H1 (cell line): ENCODE measurements at regions not wholly inside any gene's neighbourhood (a gene's known extent, or its start where the extent isn't known, plus 50 kb on each side); places are given as distances from the start of the nearest gene placed in this dataset.

ENCODE experiments used
- TF ChIP-seq, protein P1 (sequence below): fragments of 300-600 bp; sonication (generic); IDR thresholded peaks from 2 replicates; pipeline ENCODE4 v1.7.1; 2012; ENCODE audit warnings: low read length, moderate library complexity, mild to moderate bottlenecking, inconsistent platforms; ENCODE audit not compliant: insufficient replicate concordance

DNA sequence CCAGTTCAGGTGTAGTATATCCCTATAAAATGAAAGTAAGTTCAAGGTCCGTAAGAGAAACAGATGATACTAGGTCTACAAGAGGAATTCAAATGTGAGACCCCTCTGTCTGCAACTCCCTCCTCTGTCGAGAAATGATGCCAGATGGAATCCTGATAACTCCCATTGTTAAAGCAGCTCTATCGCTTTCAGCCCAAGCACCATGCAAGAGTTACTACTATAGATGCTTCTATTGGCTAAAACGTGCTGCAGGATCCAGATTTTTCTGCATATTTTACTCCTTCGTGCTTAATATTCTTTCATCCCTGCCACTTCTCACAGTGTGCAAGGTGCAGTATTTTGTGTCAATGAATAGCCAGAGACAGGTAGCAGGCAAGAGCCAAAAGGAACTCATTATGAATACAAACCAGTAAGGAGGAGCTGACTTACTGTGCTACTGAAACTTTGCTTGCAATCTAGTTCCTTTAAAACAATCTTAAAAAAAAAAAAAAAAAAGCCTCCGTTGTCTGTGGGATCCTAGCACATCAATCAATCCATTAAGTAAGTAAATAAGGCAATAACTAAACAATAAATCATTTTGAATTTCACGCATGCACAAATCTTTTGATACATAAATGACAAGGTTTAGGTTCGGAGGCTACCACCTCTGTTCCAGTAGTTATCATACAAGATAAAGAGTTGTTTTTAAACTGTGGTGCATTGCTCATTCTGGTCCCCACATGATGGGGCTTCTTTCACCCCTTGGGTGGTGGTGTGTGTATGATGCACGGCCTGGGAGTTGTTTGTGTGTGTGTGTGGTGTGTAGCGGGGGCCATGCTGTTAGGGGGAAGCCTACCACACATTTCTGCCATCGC lies 151.1 kb upstream of the MPDZ start (continued):
- TF ChIP-seq, protein P1, sequence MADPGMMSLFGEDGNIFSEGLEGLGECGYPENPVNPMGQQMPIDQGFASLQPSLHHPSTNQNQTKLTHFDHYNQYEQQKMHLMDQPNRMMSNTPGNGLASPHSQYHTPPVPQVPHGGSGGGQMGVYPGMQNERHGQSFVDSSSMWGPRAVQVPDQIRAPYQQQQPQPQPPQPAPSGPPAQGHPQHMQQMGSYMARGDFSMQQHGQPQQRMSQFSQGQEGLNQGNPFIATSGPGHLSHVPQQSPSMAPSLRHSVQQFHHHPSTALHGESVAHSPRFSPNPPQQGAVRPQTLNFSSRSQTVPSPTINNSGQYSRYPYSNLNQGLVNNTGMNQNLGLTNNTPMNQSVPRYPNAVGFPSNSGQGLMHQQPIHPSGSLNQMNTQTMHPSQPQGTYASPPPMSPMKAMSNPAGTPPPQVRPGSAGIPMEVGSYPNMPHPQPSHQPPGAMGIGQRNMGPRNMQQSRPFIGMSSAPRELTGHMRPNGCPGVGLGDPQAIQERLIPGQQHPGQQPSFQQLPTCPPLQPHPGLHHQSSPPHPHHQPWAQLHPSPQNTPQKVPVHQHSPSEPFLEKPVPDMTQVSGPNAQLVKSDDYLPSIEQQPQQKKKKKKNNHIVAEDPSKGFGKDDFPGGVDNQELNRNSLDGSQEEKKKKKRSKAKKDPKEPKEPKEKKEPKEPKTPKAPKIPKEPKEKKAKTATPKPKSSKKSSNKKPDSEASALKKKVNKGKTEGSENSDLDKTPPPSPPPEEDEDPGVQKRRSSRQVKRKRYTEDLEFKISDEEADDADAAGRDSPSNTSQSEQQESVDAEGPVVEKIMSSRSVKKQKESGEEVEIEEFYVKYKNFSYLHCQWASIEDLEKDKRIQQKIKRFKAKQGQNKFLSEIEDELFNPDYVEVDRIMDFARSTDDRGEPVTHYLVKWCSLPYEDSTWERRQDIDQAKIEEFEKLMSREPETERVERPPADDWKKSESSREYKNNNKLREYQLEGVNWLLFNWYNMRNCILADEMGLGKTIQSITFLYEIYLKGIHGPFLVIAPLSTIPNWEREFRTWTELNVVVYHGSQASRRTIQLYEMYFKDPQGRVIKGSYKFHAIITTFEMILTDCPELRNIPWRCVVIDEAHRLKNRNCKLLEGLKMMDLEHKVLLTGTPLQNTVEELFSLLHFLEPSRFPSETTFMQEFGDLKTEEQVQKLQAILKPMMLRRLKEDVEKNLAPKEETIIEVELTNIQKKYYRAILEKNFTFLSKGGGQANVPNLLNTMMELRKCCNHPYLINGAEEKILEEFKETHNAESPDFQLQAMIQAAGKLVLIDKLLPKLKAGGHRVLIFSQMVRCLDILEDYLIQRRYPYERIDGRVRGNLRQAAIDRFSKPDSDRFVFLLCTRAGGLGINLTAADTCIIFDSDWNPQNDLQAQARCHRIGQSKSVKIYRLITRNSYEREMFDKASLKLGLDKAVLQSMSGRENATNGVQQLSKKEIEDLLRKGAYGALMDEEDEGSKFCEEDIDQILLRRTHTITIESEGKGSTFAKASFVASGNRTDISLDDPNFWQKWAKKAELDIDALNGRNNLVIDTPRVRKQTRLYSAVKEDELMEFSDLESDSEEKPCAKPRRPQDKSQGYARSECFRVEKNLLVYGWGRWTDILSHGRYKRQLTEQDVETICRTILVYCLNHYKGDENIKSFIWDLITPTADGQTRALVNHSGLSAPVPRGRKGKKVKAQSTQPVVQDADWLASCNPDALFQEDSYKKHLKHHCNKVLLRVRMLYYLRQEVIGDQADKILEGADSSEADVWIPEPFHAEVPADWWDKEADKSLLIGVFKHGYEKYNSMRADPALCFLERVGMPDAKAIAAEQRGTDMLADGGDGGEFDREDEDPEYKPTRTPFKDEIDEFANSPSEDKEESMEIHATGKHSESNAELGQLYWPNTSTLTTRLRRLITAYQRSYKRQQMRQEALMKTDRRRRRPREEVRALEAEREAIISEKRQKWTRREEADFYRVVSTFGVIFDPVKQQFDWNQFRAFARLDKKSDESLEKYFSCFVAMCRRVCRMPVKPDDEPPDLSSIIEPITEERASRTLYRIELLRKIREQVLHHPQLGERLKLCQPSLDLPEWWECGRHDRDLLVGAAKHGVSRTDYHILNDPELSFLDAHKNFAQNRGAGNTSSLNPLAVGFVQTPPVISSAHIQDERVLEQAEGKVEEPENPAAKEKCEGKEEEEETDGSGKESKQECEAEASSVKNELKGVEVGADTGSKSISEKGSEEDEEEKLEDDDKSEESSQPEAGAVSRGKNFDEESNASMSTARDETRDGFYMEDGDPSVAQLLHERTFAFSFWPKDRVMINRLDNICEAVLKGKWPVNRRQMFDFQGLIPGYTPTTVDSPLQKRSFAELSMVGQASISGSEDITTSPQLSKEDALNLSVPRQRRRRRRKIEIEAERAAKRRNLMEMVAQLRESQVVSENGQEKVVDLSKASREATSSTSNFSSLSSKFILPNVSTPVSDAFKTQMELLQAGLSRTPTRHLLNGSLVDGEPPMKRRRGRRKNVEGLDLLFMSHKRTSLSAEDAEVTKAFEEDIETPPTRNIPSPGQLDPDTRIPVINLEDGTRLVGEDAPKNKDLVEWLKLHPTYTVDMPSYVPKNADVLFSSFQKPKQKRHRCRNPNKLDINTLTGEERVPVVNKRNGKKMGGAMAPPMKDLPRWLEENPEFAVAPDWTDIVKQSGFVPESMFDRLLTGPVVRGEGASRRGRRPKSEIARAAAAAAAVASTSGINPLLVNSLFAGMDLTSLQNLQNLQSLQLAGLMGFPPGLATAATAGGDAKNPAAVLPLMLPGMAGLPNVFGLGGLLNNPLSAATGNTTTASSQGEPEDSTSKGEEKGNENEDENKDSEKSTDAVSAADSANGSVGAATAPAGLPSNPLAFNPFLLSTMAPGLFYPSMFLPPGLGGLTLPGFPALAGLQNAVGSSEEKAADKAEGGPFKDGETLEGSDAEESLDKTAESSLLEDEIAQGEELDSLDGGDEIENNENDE = no peak
